GM21515 (cell line): ENCODE measurements at regions not wholly inside any gene's neighbourhood (a gene's known extent, or its start where the extent isn't known, plus 50 kb on each side); places are given as distances from the start of the nearest gene placed in this dataset.

ENCODE experiments used
- ATAC-seq: cut with Tn5 transposase; IDR thresholded peaks from one replicate; pipeline ENCODE4 v1.9.1; 2021; ENCODE audit not compliant: unreplicated experiment

- ATAC-seq: no peak
Observed at GRCh38 chr16:51924744-51925143, 622.2 kb downstream of the TOX3 start.

GRCh38 chr16:51922476-51922875 lies 624.5 kb downstream of the TOX3 start:
- ATAC-seq: no peak

- no peak for ATAC-seq
Observed at GRCh38 chr16:51919736-51920135, 627.2 kb downstream of the TOX3 start.

- no peak for ATAC-seq
Observed at GRCh38 chr16:51916814-51917213, 630.1 kb downstream of the TOX3 start.

GRCh38 chr16:51916231-51916630 lies 630.7 kb downstream of the TOX3 start:
- no peak for ATAC-seq

- ATAC-seq: no peak
Observed at GRCh38 chr16:51907680-51908079, 639.3 kb downstream of the TOX3 start.

- ATAC-seq: no peak
Observed at GRCh38 chr16:51900221-51900780, 646.6 kb downstream of the TOX3 start.

GRCh38 chr16:51898872-51899271 lies 648.1 kb downstream of the TOX3 start:
- no peak for ATAC-seq

- no peak for ATAC-seq
Observed at GRCh38 chr16:51896013-51896412, 650.9 kb downstream of the TOX3 start.

GRCh38 chr16:51892293-51893007 lies 654.5 kb downstream of the TOX3 start:
- ATAC-seq: no peak

- no peak for ATAC-seq
Observed at GRCh38 chr16:51888534-51888933, 658.4 kb downstream of the TOX3 start.

GRCh38 chr16:51888016-51888415 lies 658.9 kb downstream of the TOX3 start:
- no peak for ATAC-seq

GRCh38 chr16:51886456-51886855 lies 660.5 kb downstream of the TOX3 start:
- no peak for ATAC-seq

GRCh38 chr16:51884773-51885172 lies 662.2 kb downstream of the TOX3 start:
- ATAC-seq: no peak

- no peak for ATAC-seq
Observed at GRCh38 chr16:51881731-51882130, 665.2 kb downstream of the TOX3 start.

- ATAC-seq: no peak
Observed at GRCh38 chr16:51880776-51881175, 666.2 kb downstream of the TOX3 start.

GRCh38 chr16:51877686-51878085 lies 669.3 kb downstream of the TOX3 start:
- no peak for ATAC-seq

- no peak for ATAC-seq
Observed at GRCh38 chr16:51876934-51877333, 670.0 kb downstream of the TOX3 start.

GRCh38 chr16:51876601-51876875 lies 670.4 kb downstream of the TOX3 start:
- no peak for ATAC-seq

- ATAC-seq: no peak
Observed at GRCh38 chr16:51875834-51876600, 670.9 kb downstream of the TOX3 start.

GRCh38 chr16:51872524-51872923 lies 674.4 kb downstream of the TOX3 start:
- ATAC-seq: no peak

- no peak for ATAC-seq
Observed at GRCh38 chr16:51870296-51870854, 676.6 kb downstream of the TOX3 start.
